ENCODE measurements at regions not wholly inside any gene's neighbourhood (a gene's known extent, or its start where the extent isn't known, plus 50 kb on each side); places are given as distances from the start of the nearest gene placed in this dataset.

DNA sequence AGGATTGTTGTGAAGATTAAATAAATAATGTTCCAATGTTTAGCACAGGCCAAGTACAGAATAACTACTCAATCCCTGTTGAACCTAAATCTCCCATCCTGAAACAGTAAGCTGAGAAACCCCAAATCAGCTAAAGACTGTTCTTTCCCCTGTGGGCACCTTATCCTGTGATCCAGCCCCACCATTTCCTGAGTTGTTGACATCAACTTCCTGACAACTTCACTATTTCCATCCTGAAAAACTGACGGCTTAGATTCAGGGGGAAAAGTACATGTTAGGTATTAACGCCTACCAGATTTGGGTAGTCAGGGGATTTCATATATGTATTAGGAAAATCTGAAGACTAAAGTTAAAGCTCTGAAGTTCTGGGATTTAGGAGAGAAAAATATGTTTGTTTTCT lies 51.7 kb upstream of the PALMD start:
- TF ChIP-seq, protein P1, sequence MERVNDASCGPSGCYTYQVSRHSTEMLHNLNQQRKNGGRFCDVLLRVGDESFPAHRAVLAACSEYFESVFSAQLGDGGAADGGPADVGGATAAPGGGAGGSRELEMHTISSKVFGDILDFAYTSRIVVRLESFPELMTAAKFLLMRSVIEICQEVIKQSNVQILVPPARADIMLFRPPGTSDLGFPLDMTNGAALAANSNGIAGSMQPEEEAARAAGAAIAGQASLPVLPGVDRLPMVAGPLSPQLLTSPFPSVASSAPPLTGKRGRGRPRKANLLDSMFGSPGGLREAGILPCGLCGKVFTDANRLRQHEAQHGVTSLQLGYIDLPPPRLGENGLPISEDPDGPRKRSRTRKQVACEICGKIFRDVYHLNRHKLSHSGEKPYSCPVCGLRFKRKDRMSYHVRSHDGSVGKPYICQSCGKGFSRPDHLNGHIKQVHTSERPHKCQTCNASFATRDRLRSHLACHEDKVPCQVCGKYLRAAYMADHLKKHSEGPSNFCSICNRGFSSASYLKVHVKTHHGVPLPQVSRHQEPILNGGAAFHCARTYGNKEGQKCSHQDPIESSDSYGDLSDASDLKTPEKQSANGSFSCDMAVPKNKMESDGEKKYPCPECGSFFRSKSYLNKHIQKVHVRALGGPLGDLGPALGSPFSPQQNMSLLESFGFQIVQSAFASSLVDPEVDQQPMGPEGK (CRISPR knock-in tag; IDR thresholded peaks at IDR 0.05; ENCODE audit: borderline replicate concordance): no peak
- TF ChIP-seq RARB (CRISPR knock-in tag; IDR thresholded peaks at IDR 0.05) (no peak), TCF4 (CRISPR knock-in tag; IDR thresholded peaks at IDR 0.05; ENCODE audit: borderline replicate concordance) (no peak)
- no peak for ATAC-seq

DNA sequence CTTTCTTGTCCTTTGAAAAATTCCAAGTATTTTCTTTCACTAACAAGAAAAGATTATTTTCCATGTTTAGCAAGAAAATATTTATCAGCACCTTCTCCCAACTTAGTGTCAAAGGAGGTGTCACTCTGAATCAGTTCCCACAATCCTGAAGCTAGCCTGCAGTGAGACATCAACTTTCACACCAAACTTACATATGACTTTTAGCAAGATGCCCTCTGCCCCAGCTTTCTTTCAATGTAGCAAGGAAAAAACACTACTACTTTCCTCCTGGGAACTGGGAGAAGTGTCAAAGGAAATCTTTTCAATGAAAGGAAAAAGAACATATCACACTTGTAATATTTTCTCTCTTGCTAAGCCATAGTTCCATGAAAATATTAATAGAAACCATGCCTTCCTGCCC lies 50.9 kb upstream of the PALMD start:
- no peak for TF ChIP-seq PPARA (CRISPR knock-in tag; IDR thresholded peaks at IDR 0.05; ENCODE audit: borderline replicate concordance)
- TF ChIP-seq OSR1 (CRISPR knock-in tag; IDR thresholded peaks at IDR 0.05): no peak
- no peak for TF ChIP-seq GLIS3 (CRISPR knock-in tag; IDR thresholded peaks at IDR 0.05)
- no peak for TF ChIP-seq CSDC2 (CRISPR knock-in tag; IDR thresholded peaks at IDR 0.05)
- no peak for TF ChIP-seq ISL1 (CRISPR knock-in tag; IDR thresholded peaks at IDR 0.05)
- TF ChIP-seq ESRRG (CRISPR knock-in tag; IDR thresholded peaks at IDR 0.05): no peak
- no peak for TF ChIP-seq ZFP3 (CRISPR knock-in tag; IDR thresholded peaks at IDR 0.05)
- no peak for TF ChIP-seq ZFP30 (CRISPR knock-in tag; IDR thresholded peaks at IDR 0.05)
- TF ChIP-seq ZNF565 (CRISPR knock-in tag; conservative IDR thresholded peaks at IDR 0.05; ENCODE audit: low read depth): no peak
- no peak for TF ChIP-seq ZNF70 (CRISPR knock-in tag; IDR thresholded peaks at IDR 0.05)
- TF ChIP-seq, protein P2, sequence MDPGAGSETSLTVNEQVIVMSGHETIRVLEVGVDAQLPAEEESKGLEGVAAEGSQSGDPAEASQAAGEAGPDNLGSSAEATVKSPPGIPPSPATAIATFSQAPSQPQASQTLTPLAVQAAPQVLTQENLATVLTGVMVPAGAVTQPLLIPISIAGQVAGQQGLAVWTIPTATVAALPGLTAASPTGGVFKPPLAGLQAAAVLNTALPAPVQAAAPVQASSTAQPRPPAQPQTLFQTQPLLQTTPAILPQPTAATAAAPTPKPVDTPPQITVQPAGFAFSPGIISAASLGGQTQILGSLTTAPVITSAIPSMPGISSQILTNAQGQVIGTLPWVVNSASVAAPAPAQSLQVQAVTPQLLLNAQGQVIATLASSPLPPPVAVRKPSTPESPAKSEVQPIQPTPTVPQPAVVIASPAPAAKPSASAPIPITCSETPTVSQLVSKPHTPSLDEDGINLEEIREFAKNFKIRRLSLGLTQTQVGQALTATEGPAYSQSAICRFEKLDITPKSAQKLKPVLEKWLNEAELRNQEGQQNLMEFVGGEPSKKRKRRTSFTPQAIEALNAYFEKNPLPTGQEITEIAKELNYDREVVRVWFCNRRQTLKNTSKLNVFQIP (CRISPR knock-in tag; IDR thresholded peaks at IDR 0.05; ENCODE audit: borderline replicate concordance, low read depth): no peak
- TF ChIP-seq, protein P3, sequence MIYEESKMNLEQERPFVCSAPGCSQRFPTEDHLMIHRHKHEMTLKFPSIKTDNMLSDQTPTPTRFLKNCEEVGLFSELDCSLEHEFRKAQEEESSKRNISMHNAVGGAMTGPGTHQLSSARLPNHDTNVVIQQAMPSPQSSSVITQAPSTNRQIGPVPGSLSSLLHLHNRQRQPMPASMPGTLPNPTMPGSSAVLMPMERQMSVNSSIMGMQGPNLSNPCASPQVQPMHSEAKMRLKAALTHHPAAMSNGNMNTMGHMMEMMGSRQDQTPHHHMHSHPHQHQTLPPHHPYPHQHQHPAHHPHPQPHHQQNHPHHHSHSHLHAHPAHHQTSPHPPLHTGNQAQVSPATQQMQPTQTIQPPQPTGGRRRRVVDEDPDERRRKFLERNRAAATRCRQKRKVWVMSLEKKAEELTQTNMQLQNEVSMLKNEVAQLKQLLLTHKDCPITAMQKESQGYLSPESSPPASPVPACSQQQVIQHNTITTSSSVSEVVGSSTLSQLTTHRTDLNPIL (CRISPR knock-in tag; IDR thresholded peaks at IDR 0.05; ENCODE audit: low read depth): no peak
- TF ChIP-seq, protein P1 (CRISPR knock-in tag; IDR thresholded peaks at IDR 0.05; ENCODE audit: borderline replicate concordance): no peak
- TF ChIP-seq RARB (CRISPR knock-in tag; IDR thresholded peaks at IDR 0.05): no peak
- ATAC-seq: no peak

DNA sequence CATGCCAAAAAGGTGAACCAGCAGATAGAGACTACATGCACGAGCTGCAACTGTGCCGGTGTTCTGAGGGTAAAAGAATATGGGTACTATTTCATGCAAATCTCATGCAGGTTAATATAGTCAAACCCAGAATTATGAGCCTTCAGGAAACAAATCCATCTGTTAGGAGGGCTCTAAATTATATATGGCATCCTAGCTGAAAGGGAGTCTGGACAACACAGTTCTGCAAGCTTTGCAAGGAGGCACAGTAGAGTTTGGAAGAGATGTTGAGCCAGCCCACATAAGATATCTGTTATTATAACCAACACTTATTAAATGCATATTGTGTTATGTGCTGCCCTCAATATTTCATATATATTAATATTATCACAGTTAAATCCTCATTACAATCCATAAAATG lies 50.5 kb upstream of the PALMD start:
- ATAC-seq: no peak

More for the DNA sequence above, 50.5 kb upstream of the PALMD start:
- TF ChIP-seq BACH2 (CRISPR knock-in tag; IDR thresholded peaks at IDR 0.05; ENCODE audit: borderline replicate concordance) (no peak), TOX (CRISPR knock-in tag; IDR thresholded peaks at IDR 0.05; ENCODE audit: borderline replicate concordance) (no peak), ESRRG (CRISPR knock-in tag; IDR thresholded peaks at IDR 0.05) (no peak), RARB (CRISPR knock-in tag; IDR thresholded peaks at IDR 0.05) (no peak), ZC3H10 (CRISPR knock-in tag; IDR thresholded peaks at IDR 0.05) (no peak), ZFP3 (CRISPR knock-in tag; IDR thresholded peaks at IDR 0.05) (no peak)
- TF ChIP-seq, protein P3 (CRISPR knock-in tag; IDR thresholded peaks at IDR 0.05; ENCODE audit: low read depth): no peak
- TF ChIP-seq, protein P4, sequence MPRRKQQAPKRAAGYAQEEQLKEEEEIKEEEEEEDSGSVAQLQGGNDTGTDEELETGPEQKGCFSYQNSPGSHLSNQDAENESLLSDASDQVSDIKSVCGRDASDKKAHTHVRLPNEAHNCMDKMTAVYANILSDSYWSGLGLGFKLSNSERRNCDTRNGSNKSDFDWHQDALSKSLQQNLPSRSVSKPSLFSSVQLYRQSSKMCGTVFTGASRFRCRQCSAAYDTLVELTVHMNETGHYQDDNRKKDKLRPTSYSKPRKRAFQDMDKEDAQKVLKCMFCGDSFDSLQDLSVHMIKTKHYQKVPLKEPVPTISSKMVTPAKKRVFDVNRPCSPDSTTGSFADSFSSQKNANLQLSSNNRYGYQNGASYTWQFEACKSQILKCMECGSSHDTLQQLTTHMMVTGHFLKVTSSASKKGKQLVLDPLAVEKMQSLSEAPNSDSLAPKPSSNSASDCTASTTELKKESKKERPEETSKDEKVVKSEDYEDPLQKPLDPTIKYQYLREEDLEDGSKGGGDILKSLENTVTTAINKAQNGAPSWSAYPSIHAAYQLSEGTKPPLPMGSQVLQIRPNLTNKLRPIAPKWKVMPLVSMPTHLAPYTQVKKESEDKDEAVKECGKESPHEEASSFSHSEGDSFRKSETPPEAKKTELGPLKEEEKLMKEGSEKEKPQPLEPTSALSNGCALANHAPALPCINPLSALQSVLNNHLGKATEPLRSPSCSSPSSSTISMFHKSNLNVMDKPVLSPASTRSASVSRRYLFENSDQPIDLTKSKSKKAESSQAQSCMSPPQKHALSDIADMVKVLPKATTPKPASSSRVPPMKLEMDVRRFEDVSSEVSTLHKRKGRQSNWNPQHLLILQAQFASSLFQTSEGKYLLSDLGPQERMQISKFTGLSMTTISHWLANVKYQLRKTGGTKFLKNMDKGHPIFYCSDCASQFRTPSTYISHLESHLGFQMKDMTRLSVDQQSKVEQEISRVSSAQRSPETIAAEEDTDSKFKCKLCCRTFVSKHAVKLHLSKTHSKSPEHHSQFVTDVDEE (CRISPR knock-in tag; IDR thresholded peaks at IDR 0.05): no peak

Measured in SK-N-SH treated with all-trans-retinoic acid at 6 μM for 48 hours (cell line).